ENCODE measurements at regions not wholly inside any gene's neighbourhood (a gene's known extent, or its start where the extent isn't known, plus 50 kb on each side); places are given as distances from the start of the nearest gene placed in this dataset.
"Not testable (repeated sequence)": the region's sequence is repeated elsewhere in the genome, so short reads cannot be mapped to it uniquely, and the experiment has no call there.

DNA sequence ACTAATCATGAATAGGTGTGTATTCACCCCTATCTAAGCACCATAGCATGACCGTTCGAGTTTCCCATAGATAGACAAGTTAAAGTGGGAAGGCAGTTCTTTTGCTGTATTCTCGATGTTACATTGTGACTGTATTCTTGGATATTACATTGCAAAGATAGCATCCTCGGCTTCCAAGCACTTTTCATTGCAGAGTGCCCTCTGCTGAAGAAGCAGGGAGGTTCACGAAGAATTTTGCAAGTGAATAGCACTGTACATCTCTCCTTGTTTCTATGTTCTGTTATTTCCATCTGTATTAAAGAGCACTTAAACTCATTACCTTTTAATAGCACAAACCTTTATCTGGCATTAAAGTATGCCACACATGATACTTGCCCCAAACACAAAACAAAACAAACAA, 426.7 kb upstream of the ARX start:
- no peak for TF ChIP-seq POLR2A (IDR thresholded peaks at IDR 0.05)
- TF ChIP-seq, protein P1, sequence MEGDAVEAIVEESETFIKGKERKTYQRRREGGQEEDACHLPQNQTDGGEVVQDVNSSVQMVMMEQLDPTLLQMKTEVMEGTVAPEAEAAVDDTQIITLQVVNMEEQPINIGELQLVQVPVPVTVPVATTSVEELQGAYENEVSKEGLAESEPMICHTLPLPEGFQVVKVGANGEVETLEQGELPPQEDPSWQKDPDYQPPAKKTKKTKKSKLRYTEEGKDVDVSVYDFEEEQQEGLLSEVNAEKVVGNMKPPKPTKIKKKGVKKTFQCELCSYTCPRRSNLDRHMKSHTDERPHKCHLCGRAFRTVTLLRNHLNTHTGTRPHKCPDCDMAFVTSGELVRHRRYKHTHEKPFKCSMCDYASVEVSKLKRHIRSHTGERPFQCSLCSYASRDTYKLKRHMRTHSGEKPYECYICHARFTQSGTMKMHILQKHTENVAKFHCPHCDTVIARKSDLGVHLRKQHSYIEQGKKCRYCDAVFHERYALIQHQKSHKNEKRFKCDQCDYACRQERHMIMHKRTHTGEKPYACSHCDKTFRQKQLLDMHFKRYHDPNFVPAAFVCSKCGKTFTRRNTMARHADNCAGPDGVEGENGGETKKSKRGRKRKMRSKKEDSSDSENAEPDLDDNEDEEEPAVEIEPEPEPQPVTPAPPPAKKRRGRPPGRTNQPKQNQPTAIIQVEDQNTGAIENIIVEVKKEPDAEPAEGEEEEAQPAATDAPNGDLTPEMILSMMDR (IDR thresholded peaks at IDR 0.05): no peak
- no peaks in the 10 kb centered on the region for H3K4me1 ChIP-seq
- H3K4me3 ChIP-seq: no peak overlapping the region
- no peak overlapping the region for H3K27ac ChIP-seq
- no peaks in the 10 kb centered on the region for H3K9me3 ChIP-seq
- peaks cover 0 to 5% of the 10 kb centered on the region in 2 donors for H3K27me3 ChIP-seq
- intact Hi-C loops (cut with DNase I; ENCODE audit: low total_unique reads): no loop called here
- DNase-seq: no peak
- no peaks in the 10 kb centered on the region for H3K36me3 ChIP-seq

DNA sequence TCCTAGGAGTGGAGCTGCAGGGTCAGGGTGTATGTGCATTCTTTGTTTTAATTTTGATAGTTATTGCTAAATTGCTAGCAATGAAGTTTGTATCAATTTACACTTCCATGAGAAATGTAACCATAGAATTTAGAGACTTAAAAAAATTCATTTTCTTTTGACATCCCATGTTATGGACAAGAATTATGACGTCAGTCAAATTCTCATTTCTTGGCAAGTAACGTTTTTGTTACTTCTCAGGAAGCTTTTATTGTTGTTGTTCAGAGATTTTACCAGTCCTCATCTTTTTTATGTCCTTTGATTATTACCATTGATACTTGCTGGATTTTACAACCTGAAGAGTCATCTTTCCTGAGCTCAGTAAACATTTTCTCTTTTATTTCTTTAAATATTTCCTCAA, 417.5 kb upstream of the ARX start:
- H3K4me3 ChIP-seq: no peak overlapping the region
- no peak for DNase-seq
- TF ChIP-seq, protein P1 (IDR thresholded peaks at IDR 0.05): no peak
- TF ChIP-seq POLR2A (IDR thresholded peaks at IDR 0.05): no peak
- H3K36me3 ChIP-seq: no peaks in the 10 kb centered on the region
- H3K27me3 ChIP-seq: no peaks in the 10 kb centered on the region
- H3K27ac ChIP-seq: no peak overlapping the region
- no peaks in the 10 kb centered on the region for H3K9me3 ChIP-seq
- no peaks in the 10 kb centered on the region for H3K4me1 ChIP-seq
- intact Hi-C loops (cut with DNase I; ENCODE audit: low total_unique reads): no loop called here

DNA sequence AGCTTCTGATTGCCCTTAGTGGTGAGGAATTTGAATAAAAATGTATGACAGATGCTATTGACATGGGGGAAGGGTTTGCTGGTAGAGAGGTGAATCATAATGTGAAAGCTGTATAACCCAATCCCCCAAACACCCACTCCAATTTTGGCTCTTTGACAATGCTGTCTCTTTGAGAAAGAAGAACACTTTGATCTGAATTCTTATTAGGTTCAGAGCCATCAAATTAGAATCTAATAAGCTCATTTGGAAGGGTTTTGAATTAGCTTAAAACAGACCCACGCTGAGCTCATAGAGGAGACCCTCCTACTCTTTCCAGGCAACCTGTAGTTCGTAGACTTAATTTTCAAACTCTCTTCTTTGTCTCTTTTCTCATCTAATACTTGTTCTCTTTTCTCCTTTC, 416.6 kb upstream of the ARX start:
- intact Hi-C loops (cut with DNase I; ENCODE audit: low total_unique reads): no loop called here
- H3K36me3 ChIP-seq: no peaks in the 10 kb centered on the region
- H3K4me1 ChIP-seq: no peaks in the 10 kb centered on the region
- no peak for DNase-seq
- H3K4me3 ChIP-seq: no peak overlapping the region
- TF ChIP-seq POLR2A (IDR thresholded peaks at IDR 0.05): no peak
- TF ChIP-seq, protein P1 (IDR thresholded peaks at IDR 0.05): no peak
- H3K9me3 ChIP-seq: no peaks in the 10 kb centered on the region
- no peak overlapping the region for H3K27ac ChIP-seq
- no peaks in the 10 kb centered on the region for H3K27me3 ChIP-seq

DNA sequence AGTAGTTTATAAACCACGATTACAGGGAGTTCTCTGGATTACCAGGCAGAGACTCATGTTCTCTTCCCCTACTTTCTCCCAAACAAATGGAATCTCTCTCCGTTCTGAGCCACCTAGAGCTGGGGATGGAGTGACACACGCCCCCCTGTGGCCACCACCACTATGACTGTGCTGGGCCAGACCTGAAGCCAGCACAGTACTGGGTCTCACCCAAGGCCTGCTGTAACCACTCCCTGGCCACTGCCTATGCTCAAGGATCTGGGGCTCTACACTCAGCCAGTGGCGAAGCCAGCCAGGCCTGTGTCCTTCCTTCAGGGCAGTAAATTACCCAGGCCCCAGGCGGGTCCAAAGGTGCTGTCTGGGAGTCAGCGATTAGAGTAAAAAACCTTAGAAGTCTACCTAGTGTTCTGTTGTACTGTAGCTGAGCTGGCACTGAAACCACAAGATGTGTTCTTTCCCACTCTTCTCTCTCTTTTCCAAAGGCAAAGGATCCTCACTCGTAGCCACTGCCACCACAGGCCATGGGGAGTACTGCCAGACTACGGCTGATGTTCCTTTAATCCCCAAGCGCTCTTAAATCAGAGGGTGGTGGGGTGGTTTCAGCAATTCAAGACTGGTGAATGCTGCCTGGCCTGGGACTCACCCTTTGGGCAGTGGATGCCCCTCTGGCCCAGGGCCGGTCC, 412.2 kb upstream of the ARX start:
- Histone ChIP-seq H3K36me3 (no peaks in the 10 kb centered on the region), H3K4me1 (no peaks in the 10 kb centered on the region), H3K27me3 (no peaks in the 10 kb centered on the region), H3K4me3 (no peak overlapping the region), H3K27ac (no peak overlapping the region), H3K9me3 (no peaks in the 10 kb centered on the region)
- DNase-seq: no peak
- TF ChIP-seq, protein P1 (IDR thresholded peaks at IDR 0.05): no peak
- no peak for TF ChIP-seq POLR2A (IDR thresholded peaks at IDR 0.05)
- intact Hi-C loops (cut with DNase I; ENCODE audit: low total_unique reads): no loop called here

DNA sequence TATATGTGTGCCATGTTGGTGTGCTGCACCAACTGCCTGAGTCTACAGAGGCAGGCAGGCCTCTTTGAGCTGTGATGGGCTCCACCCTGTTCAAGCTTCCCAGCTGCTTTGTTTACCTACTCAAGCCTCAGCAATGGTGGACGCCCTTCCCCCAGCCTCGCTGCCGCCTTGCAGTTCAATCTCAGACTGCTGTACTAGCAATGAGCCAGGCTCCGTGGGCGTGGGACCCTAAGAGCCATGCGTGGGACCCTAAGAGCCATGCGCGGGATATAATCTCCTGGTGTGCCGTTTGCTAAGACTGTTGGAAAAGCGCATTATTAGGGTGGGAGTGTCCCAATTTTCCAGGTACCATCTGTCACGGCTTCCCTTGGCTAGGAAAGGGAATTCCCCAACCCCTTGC, 388.4 kb upstream of the ARX start:
- DNase-seq; H3K36me3 ChIP-seq; intact Hi-C loops (cut with DNase I; ENCODE audit: low total_unique reads); H3K27me3 ChIP-seq; H3K4me1 ChIP-seq; H3K27ac ChIP-seq; H3K4me3 ChIP-seq; H3K9me3 ChIP-seq: not testable (repeated sequence)

DNA sequence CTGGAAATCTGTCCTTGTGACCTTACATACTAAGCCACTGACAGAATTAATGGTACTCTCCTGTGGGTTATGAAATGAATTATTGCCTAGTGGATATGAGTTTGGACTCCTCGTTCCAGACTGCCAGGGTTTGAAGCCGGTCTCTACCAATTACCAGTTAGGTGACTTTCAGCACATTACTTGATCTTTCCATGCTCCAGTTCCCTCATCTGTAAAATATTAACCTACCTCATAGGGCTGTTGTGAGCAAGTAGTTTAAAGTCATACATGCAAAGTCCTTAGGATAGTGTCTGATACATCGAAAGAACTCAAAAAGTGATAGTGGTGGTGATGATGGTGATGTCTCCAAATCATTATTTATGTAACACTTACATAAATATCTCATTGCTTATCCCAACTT, 373.5 kb upstream of the ARX start:
- Histone ChIP-seq H3K27me3 (no peaks in the 10 kb centered on the region), H3K4me1 (no peaks in the 10 kb centered on the region), H3K4me3 (no peak overlapping the region), H3K27ac (no peak overlapping the region), H3K9me3 (no peaks in the 10 kb centered on the region), H3K36me3 (no peaks in the 10 kb centered on the region)
- intact Hi-C loops (cut with DNase I; ENCODE audit: low total_unique reads): no loop called here
- no peak for TF ChIP-seq POLR2A (IDR thresholded peaks at IDR 0.05)
- TF ChIP-seq, protein P1 (IDR thresholded peaks at IDR 0.05): no peak
- no peak for DNase-seq
